GM12878 (cell line): ENCODE measurements at regions not wholly inside any gene's neighbourhood (a gene's known extent, or its start where the extent isn't known, plus 50 kb on each side); places are given as distances from the start of the nearest gene placed in this dataset.

ENCODE experiments used
- ATAC-seq: fragments of 200-7000 bp; cut with Tn5 transposase; 3 replicates; pipeline ENCODE4 v1.9.1; 2020; ENCODE audit warnings: mild to moderate bottlenecking, moderate library complexity
- BruUV-seq: library from RNA; stranded (reverse); fragments of 400-500 nt; replicated peaks from 2 replicates; lab custom pipeline; 2021; lab: Mats Ljungman, UMichigan
- CTCF ChIA-PET: fragments of 300-600 bp; sonication (Branson Sonifier 250); formaldehyde crosslinking; extraction: SDS; loops from one replicate; lab custom pipeline; 2021; ENCODE audit warnings: inconsistent platforms; lab: Yijun Ruan, JAX
- POLR2A ChIA-PET: fragments of 350-600 bp; formaldehyde crosslinking; extraction: SDS; loops from one replicate; lab custom pipeline; 2021; ENCODE audit warnings: inconsistent platforms; lab: Charles Lee
- RAD21 ChIA-PET: fragments of 300-600 bp; sonication (Branson Sonifier 250); formaldehyde crosslinking; loops from one replicate; lab custom pipeline; 2023; ENCODE audit warnings: antibody characterized with exemption; ENCODE audit not compliant: unreplicated experiment; lab: Charles Lee
- SMC1A ChIA-PET: fragments of 300-600 bp; sonication (Branson Sonifier 250); formaldehyde crosslinking; loops from one replicate; lab custom pipeline; 2023; ENCODE audit not compliant: unreplicated experiment, uncharacterized antibody; lab: Charles Lee
- DNase-seq: peaks from one replicate; pipeline ENCODE4 v3.0.0-alpha.2; 2011; ENCODE audit warnings: low read depth, low spot score
- FAIRE-seq: peaks from 3 replicates; lab custom pipeline; 2011; peaks lifted over from hg19 to GRCh38; lab: Jason Lieb, UNC
- H2AFZ ChIP-seq: 2 replicates; pipeline ENCODE4 v1.6.0; 2011; ENCODE audit warnings: low read depth, low read length, control low read depth; ENCODE audit not compliant: control insufficient read depth
- H3K27ac ChIP-seq: 2 replicates; pipeline ENCODE4 v1.5.1; 2011; ENCODE audit warnings: control low read depth; ENCODE audit not compliant: control insufficient read depth, insufficient read depth
- H3K27me3 ChIP-seq, 2 experiments: replicated peaks in 1 of 2; 2 replicates each; pipeline versions ENCODE4 v1.6.0 to v1.6.1; 2011; ENCODE audit warnings: low read length in 1 of 2; ENCODE audit not compliant: control insufficient read depth in 2 of 2, insufficient read depth in 2 of 2
- H3K36me3 ChIP-seq, 2 experiments: 2 replicates each; pipeline ENCODE4 v1.5.1; 2011; ENCODE audit warnings: low read length in 1 of 2; ENCODE audit not compliant: control insufficient read depth in 2 of 2, insufficient read depth in 2 of 2
- H3K4me1 ChIP-seq: 2 replicates; pipeline ENCODE4 v1.6.1; 2011; ENCODE audit warnings: mild to moderate bottlenecking, low read length, moderate library complexity, mixed read lengths; ENCODE audit not compliant: control insufficient read depth, insufficient read depth
- H3K4me2 ChIP-seq: 2 replicates; pipeline ENCODE4 v1.6.0; 2011; ENCODE audit warnings: control low read depth; ENCODE audit not compliant: control insufficient read depth, insufficient read depth
- H3K4me3 ChIP-seq: fragments of 200-600 bp; sonication (generic); 2 replicates; pipeline ENCODE4 v1.5.1; 2016
- H3K79me2 ChIP-seq: 2 replicates; pipeline ENCODE4 v1.6.0; 2011; ENCODE audit warnings: low read length; ENCODE audit not compliant: control insufficient read depth, insufficient read depth
- H3K9ac ChIP-seq: 2 replicates; pipeline ENCODE4 v1.8.0; 2011; ENCODE audit warnings: low read length, control low read depth, mixed read lengths; ENCODE audit not compliant: control insufficient read depth, insufficient read depth
- H3K9me3 ChIP-seq: replicated peaks from 3 replicates; pipeline ENCODE4 v1.5.1; 2011; ENCODE audit warnings: mild to moderate bottlenecking, low read length; ENCODE audit not compliant: control insufficient read depth, insufficient read depth
- H4K20me1 ChIP-seq: 2 replicates; pipeline ENCODE4 v1.6.0; 2011; ENCODE audit not compliant: control insufficient read depth, insufficient read depth
- ASH2L ChIP-seq: fragments of 300-600, 200-600 bp; sonication (generic); IDR thresholded peaks from 2 replicates; pipeline ENCODE4 v1.6.1; 2017; ENCODE audit warnings: low read depth, mild to moderate bottlenecking, borderline replicate concordance
- BHLHE40 ChIP-seq, 2 experiments: fragments of 450-650 bp in 1 of 2; IDR thresholded peaks; 2 replicates each; pipeline ENCODE4 v1.6.1; 2011 to 2017; ENCODE audit warnings: low read depth in 2 of 2, borderline replicate concordance in 1 of 2, improper control_type of control experiment in 1 of 2, low read length in 1 of 2, mild to moderate bottlenecking in 1 of 2
- CBX5 ChIP-seq: sonication (generic); IDR thresholded peaks from 2 replicates; pipeline ENCODE4 v1.6.1; 2016; ENCODE audit warnings: low read depth, moderate library complexity, mild to moderate bottlenecking, inconsistent platforms
- CHD1 ChIP-seq: IDR thresholded peaks from 2 replicates; pipeline ENCODE4 v1.6.1; 2012; ENCODE audit warnings: low read depth, low read length, improper control_type of control experiment
- E2F8 ChIP-seq: fragments of 450-650 bp; IDR thresholded peaks from 2 replicates; pipeline ENCODE4 v1.6.1; 2018; ENCODE audit warnings: mild to moderate bottlenecking, low read depth, moderate library complexity; ENCODE audit not compliant: partially characterized antibody
- MLLT1 ChIP-seq: fragments of 450-650 bp; IDR thresholded peaks from 2 replicates; pipeline ENCODE4 v1.6.1; 2016; ENCODE audit warnings: mild to moderate bottlenecking
- NFYA ChIP-seq: IDR thresholded peaks from 2 replicates; pipeline ENCODE4 v1.6.1; 2011; ENCODE audit warnings: low read depth, mild to moderate bottlenecking, low read length, improper control_type of control experiment, borderline replicate concordance
- POLR2AphosphoS2 ChIP-seq: IDR thresholded peaks from 2 replicates; pipeline ENCODE4 v1.6.1; 2011; ENCODE audit warnings: low read depth, mild to moderate bottlenecking, low read length, improper control_type of control experiment, moderate library complexity
- POU2F2 ChIP-seq: IDR thresholded peaks from 3 replicates; pipeline ENCODE4 v1.6.1; 2011; ENCODE audit warnings: low read depth, mild to moderate bottlenecking, low read length, borderline replicate concordance
- RCOR1 ChIP-seq: conservative IDR thresholded peaks from 2 replicates; pipeline ENCODE4 v1.6.1; 2012; ENCODE audit warnings: low read depth, low read length, improper control_type of control experiment
- SMARCA5 ChIP-seq: fragments of 450-650 bp; IDR thresholded peaks from 2 replicates; pipeline ENCODE4 v1.6.1; 2017; ENCODE audit warnings: mild to moderate bottlenecking
- USF1 ChIP-seq: IDR thresholded peaks from 2 replicates; pipeline ENCODE4 v1.6.1; 2011; ENCODE audit warnings: borderline replicate concordance, low read depth, mild to moderate bottlenecking, moderate library complexity, mixed read lengths, low read length; ENCODE audit not compliant: insufficient read depth; ENCODE audit errors: extremely low read length
- YBX1 ChIP-seq: fragments of 450-650 bp; IDR thresholded peaks from 2 replicates; pipeline ENCODE4 v1.6.1; 2016; ENCODE audit warnings: antibody characterized with exemption
- ZBTB40 ChIP-seq: fragments of 450-650 bp; IDR thresholded peaks from 2 replicates; pipeline ENCODE4 v1.6.1; 2016; ENCODE audit warnings: mild to moderate bottlenecking, moderate library complexity, borderline replicate concordance
- WGBS: methylation state at CpG from one replicate; pipeline ENCODE4 v1.1.6; 2016; ENCODE audit warnings: low lambda C conversion rate; ENCODE audit not compliant: insufficient replicate concordance, insufficient coverage; ENCODE audit errors: missing lambda C conversion rate; 5-methylcytosine and 5-hydroxymethylcytosine counted together
- in situ Hi-C: fragments of 300-500 bp; cut with MboI; formaldehyde crosslinking; loops from 9 replicates; pipeline ENCODE4 v1.14.3; 2018; ENCODE audit warnings: mixed read lengths
- intact Hi-C: fragments of 100-400 bp; cut with micrococcal nuclease; formaldehyde crosslinking; loops from one replicate; pipeline ENCODE4 v1.14.2; 2022; ENCODE audit not compliant: unreplicated experiment

GRCh38 chr18:25826823-25827222, 263.6 kb downstream of the SS18 start:
- ATAC-seq, result no peak
- Histone ChIP-seq H3K4me3 (no peak overlapping the region), H3K9ac (no peak overlapping the region), H3K4me2 (no peak overlapping the region), H2AFZ (no peak overlapping the region), H3K79me2 (no peaks in the 10 kb centered on the region), H3K27ac (no peak overlapping the region), H3K9me3 (no peaks in the 10 kb centered on the region), H3K27me3 (no peaks in the 10 kb centered on the region), H3K36me3 (no peaks in the 10 kb centered on the region), H4K20me1 (no peaks in the 10 kb centered on the region), H3K4me1 (no peaks in the 10 kb centered on the region)
- ChIA-PET RAD21 (no interaction called here), SMC1A (no interaction called here), POLR2A (no interaction called here), CTCF (no interaction called here)
- intact Hi-C loops (no loop called here), in situ Hi-C loops (loop anchor here (25.0 kb wide), 1 partner anchor 940 kb away; no protein-coding TSS in a partner anchor)
- DNase-seq, result no peak
- no peak for FAIRE-seq
- BruUV-seq, result no TSS peak
- WGBS, result 32% methylated on average over 5 of the region's 5 CpGs
- TF ChIP-seq ASH2L (no peak), SMARCA5 (no peak), CBX5 (no peak), NFYA (no peak), POU2F2 (no peak), POLR2AphosphoS2 (no peak), RCOR1 (no peak), ZBTB40 (no peak), E2F8 (no peak), USF1 (no peak), CHD1 (no peak), MLLT1 (no peak), BHLHE40 (IDR thresholded peaks at IDR 0.05; ENCODE audit: borderline replicate concordance in 1 of 2, low read depth in 2 of 2, low read length in 1 of 2) (no peak), YBX1 (no peak)
